Activated CD4-positive, alpha-beta T cell treated with anti-CD3 and anti-CD28 coated beads, Interleukin-2, amount 10 ng/mL, durations not matched to agents 7 days and 5 days (primary cell): ENCODE measurements at regions not wholly inside any gene's neighbourhood (a gene's known extent, or its start where the extent isn't known, plus 50 kb on each side); places are given as distances from the start of the nearest gene placed in this dataset.
"Not testable (repeated sequence)": the region's sequence is repeated elsewhere in the genome, so short reads cannot be mapped to it uniquely, and the experiment has no call there.

Source experiments
- CTCF ChIA-PET: fragments of 350-600 bp; sonication (Branson Sonifier 250); formaldehyde crosslinking; loops from one replicate; lab custom pipeline; 2021; ENCODE audit warnings: antibody characterized with exemption; lab: Charles Lee
- POLR2A ChIA-PET: fragments of 350-600 bp; sonication (Branson Sonifier 250); formaldehyde crosslinking; loops from one replicate; lab custom pipeline; 2021; ENCODE audit warnings: antibody characterized with exemption; lab: Charles Lee
- DNase-seq: peaks from one replicate; pipeline ENCODE4 v3.0.0-alpha.2; 2020
- H3K27ac Mint-ChIP-seq: one replicate; pipeline ENCODE4 v1.8.0; 2021; ENCODE audit warnings: mild to moderate bottlenecking, moderate library complexity, mixed read lengths
- H3K27me3 Mint-ChIP-seq: one replicate; pipeline ENCODE4 v1.8.0; 2021; ENCODE audit warnings: mixed read lengths
- H3K36me3 Mint-ChIP-seq: one replicate; pipeline ENCODE4 v1.8.0; 2021; ENCODE audit warnings: low read depth, mixed read lengths
- H3K4me1 Mint-ChIP-seq: one replicate; pipeline ENCODE4 v1.8.0; 2021; ENCODE audit warnings: mixed read lengths
- H3K4me3 Mint-ChIP-seq: one replicate; pipeline ENCODE4 v1.8.0; 2021; ENCODE audit warnings: mild to moderate bottlenecking, moderate library complexity, mixed read lengths
- H3K9me3 Mint-ChIP-seq: one replicate; pipeline ENCODE4 v1.8.0; 2021; ENCODE audit warnings: mixed read lengths

- peaks cover 4% of the 10 kb centered on the region for H3K36me3 Mint-ChIP-seq
- DNase-seq: no peak
- no peaks in the 10 kb centered on the region for H3K27me3 Mint-ChIP-seq
- POLR2A ChIA-PET: no interaction called here
- H3K4me3 Mint-ChIP-seq: no peak overlapping the region
- peaks cover 17% of the 10 kb centered on the region for H3K4me1 Mint-ChIP-seq
- CTCF ChIA-PET: interaction anchor here (0.6 to 1.6 kb wide), 5 partner anchors 15 to 148 kb away, joined by 3 to 5 read pairs (median 4); partner anchors contain the start of gene PARP1
- no peak overlapping the region for H3K27ac Mint-ChIP-seq
- H3K9me3 Mint-ChIP-seq: peaks cover 14% of the 10 kb centered on the region
These were observed 53.2 kb upstream of the PARP1 start for GRCh38 chr1:226461087-226461486.

GRCh38 chr1:226463925-226464586 lies 56.2 kb upstream of the PARP1 start:
- CTCF ChIA-PET: interaction anchor here (0.5 to 0.9 kb wide), 2 partner anchors 57 to 1019 kb away, joined by 3 read pairs; no protein-coding TSS in a partner anchor
- Mint-ChIP-seq H3K4me1 (no peaks in the 10 kb centered on the region), H3K27me3 (peaks cover 14% of the 10 kb centered on the region), H3K27ac (no peak overlapping the region), H3K36me3 (peaks cover 4% of the 10 kb centered on the region), H3K4me3 (no peak overlapping the region), H3K9me3 (peaks cover 9% of the 10 kb centered on the region)
- no peak for DNase-seq
- POLR2A ChIA-PET: no interaction called here

GRCh38 chr1:226464587-226464971 lies 56.7 kb upstream of the PARP1 start:
- H3K27me3 Mint-ChIP-seq: peaks cover 14% of the 10 kb centered on the region
- H3K9me3 Mint-ChIP-seq, H3K4me1 Mint-ChIP-seq, H3K36me3 Mint-ChIP-seq, H3K27ac Mint-ChIP-seq, H3K4me3 Mint-ChIP-seq, DNase-seq, POLR2A ChIA-PET: not testable (repeated sequence)
- CTCF ChIA-PET: interaction anchor here (0.9 kb wide), 1 partner anchor 57 kb away, joined by 3 read pairs; no protein-coding TSS in a partner anchor

- POLR2A ChIA-PET: no interaction called here
These were observed 58.4 kb upstream of the PARP1 start for GRCh38 chr1:226466296-226466695.

GRCh38 chr1:226467443-226467842 lies 59.5 kb upstream of the PARP1 start:
- peaks cover 9% of the 10 kb centered on the region for H3K9me3 Mint-ChIP-seq
- CTCF ChIA-PET: interaction anchor here (0.6 to 1.6 kb wide), 5 partner anchors 9 to 47 kb away, joined by 3 to 4 read pairs (median 3); no protein-coding TSS in a partner anchor
- peaks cover 18% of the 10 kb centered on the region for H3K27me3 Mint-ChIP-seq
- no peaks in the 10 kb centered on the region for H3K4me1 Mint-ChIP-seq
- POLR2A ChIA-PET: no interaction called here
- H3K4me3 Mint-ChIP-seq: no peak overlapping the region
- no peak overlapping the region for H3K27ac Mint-ChIP-seq
- peaks cover 4% of the 10 kb centered on the region for H3K36me3 Mint-ChIP-seq
- DNase-seq: no peak

More at GRCh38 chr1:226466296-226466695, 58.4 kb upstream of the PARP1 start:
- Mint-ChIP-seq H3K4me3 (no peak overlapping the region), H3K27me3 (peaks cover 18% of the 10 kb centered on the region), H3K4me1 (no peaks in the 10 kb centered on the region), H3K27ac (no peak overlapping the region), H3K36me3 (peaks cover 4% of the 10 kb centered on the region), H3K9me3 (peaks cover 9% of the 10 kb centered on the region)
- no peak for DNase-seq
- CTCF ChIA-PET: no interaction called here

GRCh38 chr1:226470921-226471866 lies 63.3 kb upstream of the PARP1 start:
- CTCF ChIA-PET: no interaction called here
- POLR2A ChIA-PET: no interaction called here
- no peak overlapping the region for H3K4me3 Mint-ChIP-seq

GRCh38 chr1:226473325-226473724 lies 65.4 kb upstream of the PARP1 start:
- no peak for DNase-seq
- CTCF ChIA-PET: interaction anchor here (0.9 to 1.1 kb wide), 2 partner anchors 17 to 48 kb away, joined by 3 read pairs; no protein-coding TSS in a partner anchor
- peaks cover 8% of the 10 kb centered on the region for H3K4me1 Mint-ChIP-seq
- peaks cover 2% of the 10 kb centered on the region for H3K9me3 Mint-ChIP-seq
- no peaks in the 10 kb centered on the region for H3K36me3 Mint-ChIP-seq
- POLR2A ChIA-PET: no interaction called here
- H3K27ac Mint-ChIP-seq: no peak overlapping the region
- peaks cover 13% of the 10 kb centered on the region for H3K27me3 Mint-ChIP-seq
- H3K4me3 Mint-ChIP-seq: no peak overlapping the region

More at GRCh38 chr1:226470921-226471866, 63.3 kb upstream of the PARP1 start:
- H3K27me3 Mint-ChIP-seq: peaks cover 23% of the 10 kb centered on the region
- H3K36me3 Mint-ChIP-seq: no peaks in the 10 kb centered on the region
- peaks cover 2% of the 10 kb centered on the region for H3K9me3 Mint-ChIP-seq
- peaks cover 8% of the 10 kb centered on the region for H3K4me1 Mint-ChIP-seq
- no peak overlapping the region for H3K27ac Mint-ChIP-seq
- DNase-seq: no peak

GRCh38 chr1:226474041-226474440 lies 66.1 kb upstream of the PARP1 start:
- peaks cover 2% of the 10 kb centered on the region for H3K9me3 Mint-ChIP-seq
- CTCF ChIA-PET: interaction anchor here (1.2 kb wide), 3 partner anchors 10 to 52 kb away, joined by 3 to 5 read pairs (median 4); no protein-coding TSS in a partner anchor
- no peaks in the 10 kb centered on the region for H3K36me3 Mint-ChIP-seq

GRCh38 chr1:226474443-226475141 lies 66.7 kb upstream of the PARP1 start:
- H3K36me3 Mint-ChIP-seq: no peaks in the 10 kb centered on the region
- no peak overlapping the region for H3K4me3 Mint-ChIP-seq
- CTCF ChIA-PET: interaction anchor here (1.2 kb wide), 3 partner anchors 9 to 52 kb away, joined by 3 to 5 read pairs (median 4); no protein-coding TSS in a partner anchor
- POLR2A ChIA-PET: no interaction called here
- H3K9me3 Mint-ChIP-seq: peaks cover under 1% of the 10 kb centered on the region
- H3K27ac Mint-ChIP-seq: no peak overlapping the region
- DNase-seq: no peak
- peaks cover 12% of the 10 kb centered on the region for H3K27me3 Mint-ChIP-seq
- H3K4me1 Mint-ChIP-seq: peaks cover 8% of the 10 kb centered on the region

More at GRCh38 chr1:226474041-226474440, 66.1 kb upstream of the PARP1 start:
- Mint-ChIP-seq H3K27me3 (peaks cover 12% of the 10 kb centered on the region), H3K4me1 (peaks cover 8% of the 10 kb centered on the region), H3K4me3 (no peak overlapping the region), H3K27ac (no peak overlapping the region)
- DNase-seq: no peak
- POLR2A ChIA-PET: no interaction called here

GRCh38 chr1:226475142-226475511 lies 67.2 kb upstream of the PARP1 start:
- ChIA-PET CTCF (interaction anchor here (0.6 to 1.2 kb wide), 4 partner anchors 9 to 71 kb away, joined by 3 to 5 read pairs (median 3); no protein-coding TSS in a partner anchor), POLR2A (no interaction called here)
- Mint-ChIP-seq H3K27me3 (peaks cover 12% of the 10 kb centered on the region), H3K4me1 (peaks cover 8% of the 10 kb centered on the region), H3K36me3 (no peaks in the 10 kb centered on the region), H3K9me3 (no peaks in the 10 kb centered on the region), H3K4me3 (no peak overlapping the region), H3K27ac (no peak overlapping the region)
- peak; percentile 8 for DNase-seq

- no peak for DNase-seq
- Mint-ChIP-seq H3K36me3 (no peaks in the 10 kb centered on the region), H3K4me1 (peaks cover 8% of the 10 kb centered on the region), H3K4me3 (no peak overlapping the region), H3K27ac (no peak overlapping the region), H3K9me3 (no peaks in the 10 kb centered on the region), H3K27me3 (peaks cover 8% of the 10 kb centered on the region)
- POLR2A ChIA-PET: no interaction called here
- CTCF ChIA-PET: interaction anchor here (0.7 to 1.4 kb wide), 3 partner anchors 15 to 72 kb away, joined by 3 to 5 read pairs (median 3); no protein-coding TSS in a partner anchor
These were observed 68.2 kb upstream of the PARP1 start for GRCh38 chr1:226476066-226476465.
